Activated effector memory CD4-positive, alpha-beta T cell treated with anti-CD3 and anti-CD28 coated beads, Interleukin-2, amount 50 U/mL, for 16 hours (primary cell): ENCODE measurements at regions not wholly inside any gene's neighbourhood (a gene's known extent, or its start where the extent isn't known, plus 50 kb on each side); places are given as distances from the start of the nearest gene placed in this dataset.

Experiments used
- DNase-seq: peaks from one replicate; pipeline ENCODE4 v3.0.0-alpha.2; 2020

- DNase-seq = no peak
These were observed 435.7 kb upstream of the CADM1 start for GRCh38 chr11:115939731-115940421.

DNA sequence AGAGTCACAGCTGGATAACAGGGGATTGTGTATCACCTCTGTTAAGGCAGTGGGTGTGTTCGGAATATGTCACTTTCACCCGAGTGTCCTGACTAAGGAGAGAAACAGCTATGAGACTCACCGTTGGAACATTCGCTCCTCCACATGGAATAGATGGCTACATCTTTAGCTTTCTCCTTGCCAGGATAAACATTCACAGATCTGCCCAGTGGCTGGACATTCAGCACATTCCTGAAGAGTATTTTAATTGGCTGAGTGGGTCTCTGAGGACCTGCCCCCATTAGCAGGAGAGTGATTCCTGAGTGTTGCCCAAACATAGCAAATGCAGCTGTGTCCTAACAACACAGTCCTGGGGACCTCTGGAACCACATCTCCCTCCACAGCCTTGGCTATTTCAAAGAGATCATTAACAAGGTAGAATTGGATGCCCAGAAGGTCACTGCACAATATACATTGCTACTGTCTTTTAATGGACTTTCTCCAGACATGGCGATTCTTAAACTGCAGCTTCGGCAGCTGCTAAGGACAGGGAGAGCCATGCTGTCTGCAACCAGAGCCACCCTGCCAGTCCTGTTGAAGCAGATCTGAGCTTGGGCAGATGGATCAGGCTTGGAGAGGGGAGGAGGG is 435.0 kb upstream of the CADM1 start:
- DNase-seq = no peak

- no peak for DNase-seq
These were observed 429.3 kb upstream of the CADM1 start for GRCh38 chr11:115933564-115933963.

GRCh38 chr11:115931548-115932083 is 427.4 kb upstream of the CADM1 start:
- DNase-seq = no peak

DNA sequence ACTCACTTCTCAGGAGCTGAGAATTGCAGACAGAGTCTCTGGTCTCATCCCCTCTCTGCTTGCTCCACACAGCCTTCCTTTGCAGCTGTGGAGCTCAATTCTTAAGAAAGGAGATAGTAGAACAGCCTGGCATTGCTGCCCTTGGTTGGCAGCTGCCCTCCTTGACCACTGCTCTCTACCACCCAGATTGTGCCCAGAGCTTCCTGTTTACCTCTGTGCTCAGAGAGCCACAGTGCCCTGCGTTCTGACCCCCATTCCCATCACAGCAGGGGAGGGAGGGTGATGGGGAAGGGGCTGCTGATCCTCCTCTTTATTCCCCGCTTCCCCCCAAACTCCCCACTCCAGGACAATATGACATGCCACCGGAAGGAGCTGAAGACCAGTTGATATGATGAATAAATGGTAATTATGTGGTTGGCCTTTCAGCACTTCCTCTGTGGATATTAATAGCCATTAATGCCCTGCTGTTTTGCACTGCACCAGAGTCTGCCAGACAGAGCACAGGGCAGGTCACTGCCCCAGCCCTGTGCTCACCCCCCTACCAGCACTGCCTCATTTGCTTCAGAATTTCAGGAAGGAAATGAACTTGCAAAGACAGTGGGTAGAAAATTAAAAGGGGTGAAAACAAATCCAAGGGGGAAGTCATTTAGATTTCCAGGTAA is 426.8 kb upstream of the CADM1 start:
- DNase-seq = no peak

- DNase-seq = no peak
These were observed 426.1 kb upstream of the CADM1 start for GRCh38 chr11:115930291-115930690.

- no peak for DNase-seq
These were observed 425.5 kb upstream of the CADM1 start for GRCh38 chr11:115929618-115930129.

DNA sequence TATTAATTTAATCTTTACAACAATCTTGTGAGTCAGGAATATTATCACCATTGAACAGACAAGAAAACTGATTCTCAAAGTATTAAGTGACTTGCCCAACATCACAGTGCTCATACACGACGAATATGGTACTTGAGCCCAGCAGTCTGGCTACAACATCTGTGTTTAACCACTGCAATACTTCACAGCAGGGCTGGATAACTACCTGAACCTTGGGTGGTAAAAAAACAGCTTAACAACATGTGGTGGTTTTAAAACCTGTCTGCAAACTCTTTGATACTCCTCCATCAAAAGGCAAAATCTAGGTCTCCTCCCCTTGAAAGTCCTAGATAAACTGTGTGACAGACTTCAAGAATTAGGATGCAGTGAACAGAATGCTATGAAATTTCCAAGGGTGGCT is 424.6 kb upstream of the CADM1 start:
- DNase-seq = no peak

DNA sequence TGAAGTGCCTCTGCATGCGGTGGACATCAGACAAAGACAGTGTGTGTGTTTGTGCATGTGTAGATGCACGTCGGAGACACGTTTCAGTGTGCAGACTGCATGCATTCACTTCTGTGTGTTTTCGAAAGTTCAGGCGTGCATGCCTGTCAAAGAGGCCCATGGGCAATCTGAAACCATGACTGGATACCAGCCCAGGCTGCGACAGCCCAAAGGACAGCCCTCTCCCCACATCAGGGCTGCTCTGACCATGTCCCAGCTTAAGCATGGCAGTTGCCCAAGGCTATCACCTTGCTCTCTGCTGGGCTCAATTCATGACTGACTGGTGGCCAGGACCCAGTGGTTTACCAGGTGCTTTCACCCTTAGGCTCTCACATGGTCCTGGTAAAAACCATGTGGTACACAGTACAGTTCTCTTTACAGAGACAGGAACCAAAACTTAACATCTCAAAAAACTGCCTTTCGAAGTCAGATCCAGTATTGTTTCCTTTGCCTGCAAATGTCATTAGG is 423.7 kb upstream of the CADM1 start:
- no peak for DNase-seq

- DNase-seq = no peak
These were observed 422.4 kb upstream of the CADM1 start for GRCh38 chr11:115926601-115927000.

DNA sequence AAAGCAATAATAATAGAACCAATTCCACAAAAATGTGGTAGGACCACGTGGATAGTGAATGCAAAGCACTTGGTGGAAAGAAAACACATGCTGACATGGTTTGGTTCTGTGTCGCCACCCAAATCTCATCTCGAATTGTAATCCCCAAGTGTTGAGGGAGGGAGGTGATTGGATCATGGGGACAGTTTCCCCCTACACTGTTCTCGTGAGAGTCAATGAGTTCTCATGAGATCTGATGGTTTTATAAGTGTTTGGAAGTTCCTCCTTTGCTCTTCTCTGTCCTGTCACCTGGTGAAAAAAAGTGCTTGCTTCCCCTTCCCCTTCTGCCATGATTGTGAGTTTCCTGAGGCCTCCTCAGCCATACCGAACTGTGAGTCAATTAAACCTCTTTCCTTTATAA is 421.9 kb upstream of the CADM1 start:
- DNase-seq = no peak

- DNase-seq = no peak
These were observed 421.4 kb upstream of the CADM1 start for GRCh38 chr11:115925568-115926090.

- no peak for DNase-seq
These were observed 420.7 kb upstream of the CADM1 start for GRCh38 chr11:115924744-115925567.

DNA sequence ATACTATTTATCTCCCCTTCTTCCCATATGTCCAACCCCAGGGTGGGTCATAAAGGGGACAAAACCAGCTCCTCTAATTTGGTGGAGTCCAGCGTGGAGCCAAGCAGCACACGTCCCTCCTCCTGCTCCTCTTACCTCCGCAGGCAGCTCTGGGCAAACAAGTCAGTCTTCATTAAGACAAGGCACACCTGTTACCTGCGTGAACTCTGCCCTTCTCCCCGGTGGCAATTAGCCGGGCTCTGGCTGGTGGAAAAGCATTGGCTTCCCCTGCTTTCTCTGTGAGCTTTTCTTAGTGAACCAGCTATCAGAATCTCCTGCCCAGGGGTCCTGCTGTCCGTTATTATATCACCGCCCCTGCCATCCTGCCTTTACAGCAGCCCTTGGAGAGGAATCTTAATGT is 418.7 kb upstream of the CADM1 start:
- no peak for DNase-seq

DNA sequence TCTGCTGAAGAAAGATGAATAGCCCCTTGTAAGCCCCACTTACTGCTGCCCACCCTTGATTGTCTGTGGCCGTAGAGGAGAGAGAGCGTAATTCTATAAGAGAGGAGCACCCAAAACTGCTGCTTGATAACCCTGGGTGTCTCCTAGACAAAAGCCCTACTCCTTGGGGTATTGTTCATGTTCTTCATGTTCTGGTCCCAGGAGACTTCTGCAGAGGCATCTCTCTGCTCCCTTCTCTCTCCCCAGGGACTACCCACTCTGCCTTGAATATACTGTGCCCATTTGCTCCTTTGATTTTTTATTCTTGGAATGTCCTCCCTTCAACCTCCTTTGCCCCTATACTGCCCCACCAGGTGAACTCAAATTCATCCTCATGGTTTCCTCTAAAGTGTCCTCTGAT is 417.8 kb upstream of the CADM1 start:
- no peak for DNase-seq

DNA sequence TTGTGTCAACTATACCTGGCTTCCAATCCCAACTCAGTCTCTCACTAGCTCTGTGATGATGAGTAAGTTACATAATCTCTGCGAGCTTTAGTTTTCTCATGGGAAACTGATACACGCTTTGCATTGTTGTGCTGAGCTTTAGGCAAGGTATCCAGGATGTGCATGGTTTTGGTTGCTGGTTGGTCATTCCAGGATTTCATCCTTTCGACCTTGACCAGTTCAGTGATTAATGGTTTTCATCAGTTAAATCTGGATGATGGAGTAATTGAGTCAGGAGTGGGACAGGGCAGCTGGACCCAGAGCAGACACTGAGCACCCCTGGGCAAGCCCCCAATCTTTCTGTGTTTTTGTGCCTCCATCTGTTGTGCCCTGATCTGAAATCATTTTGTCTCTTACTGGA is 417.3 kb upstream of the CADM1 start:
- no peak for DNase-seq

DNA sequence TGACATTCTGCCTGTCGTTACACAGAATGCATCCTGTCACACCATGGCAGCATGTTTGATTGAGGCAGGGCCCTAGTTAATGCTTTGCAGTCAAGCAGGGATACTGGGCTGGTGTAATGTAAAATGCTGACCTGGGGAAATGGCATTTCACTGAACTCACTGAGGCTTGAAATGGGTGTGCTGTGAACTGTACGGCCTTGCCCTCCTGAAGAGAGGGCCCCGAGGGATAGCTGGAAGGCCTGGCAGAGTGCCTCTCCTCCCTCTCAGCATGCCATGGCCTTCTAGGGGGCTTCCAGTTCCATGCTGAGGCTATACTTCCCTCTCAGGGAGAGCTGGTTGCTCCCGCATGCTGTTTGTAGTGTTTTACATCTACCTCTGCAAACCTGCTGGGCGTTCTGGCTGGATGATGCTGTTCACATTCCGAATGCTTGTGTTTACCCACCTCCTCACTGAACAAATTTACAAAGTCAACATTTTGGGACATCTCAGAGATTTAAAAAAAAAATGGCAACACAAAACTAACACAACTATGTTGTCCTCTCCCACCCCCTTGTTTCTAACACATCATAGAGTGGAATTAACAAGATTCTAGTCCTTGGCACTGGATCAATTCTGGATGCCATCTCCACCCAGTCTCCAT is 416.7 kb upstream of the CADM1 start:
- no peak for DNase-seq

GRCh38 chr11:115920092-115920461 is 415.9 kb upstream of the CADM1 start:
- no peak for DNase-seq

DNA sequence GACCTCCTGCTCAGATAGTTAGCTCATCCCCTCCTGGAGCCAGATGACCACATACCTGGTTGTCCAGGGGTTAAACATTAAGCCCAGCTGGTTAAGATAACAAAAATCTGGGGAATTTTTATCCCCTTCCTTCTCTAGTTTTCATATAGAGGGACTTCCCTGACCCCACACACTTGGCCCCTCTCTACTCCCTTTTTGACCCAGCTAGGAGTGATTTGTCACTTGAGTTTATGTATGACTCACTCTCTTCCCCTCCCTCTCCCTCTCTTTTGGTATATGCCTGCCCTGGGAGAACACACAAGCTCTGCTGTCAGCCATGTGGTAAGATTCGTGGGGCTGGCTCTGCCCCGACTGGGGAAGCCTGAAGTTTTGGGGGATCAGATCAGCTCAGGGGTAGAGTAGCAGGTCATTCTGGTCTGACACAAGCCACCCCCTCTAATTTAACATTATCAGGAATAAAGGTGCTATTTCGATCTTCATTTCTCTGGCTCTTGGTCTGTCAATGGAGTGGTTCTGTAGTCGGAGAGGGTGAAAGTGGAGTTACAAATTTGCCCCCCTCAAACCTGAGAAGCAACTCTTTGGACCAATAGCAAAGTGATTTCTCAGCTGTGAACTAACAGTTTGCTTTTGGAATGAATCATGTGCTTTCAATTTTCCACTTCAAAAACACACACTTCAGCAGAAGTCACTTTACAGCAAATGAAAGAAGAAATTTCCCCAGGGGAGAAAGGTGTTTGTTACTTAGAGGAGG is 415.3 kb upstream of the CADM1 start:
- no peak for DNase-seq

DNA sequence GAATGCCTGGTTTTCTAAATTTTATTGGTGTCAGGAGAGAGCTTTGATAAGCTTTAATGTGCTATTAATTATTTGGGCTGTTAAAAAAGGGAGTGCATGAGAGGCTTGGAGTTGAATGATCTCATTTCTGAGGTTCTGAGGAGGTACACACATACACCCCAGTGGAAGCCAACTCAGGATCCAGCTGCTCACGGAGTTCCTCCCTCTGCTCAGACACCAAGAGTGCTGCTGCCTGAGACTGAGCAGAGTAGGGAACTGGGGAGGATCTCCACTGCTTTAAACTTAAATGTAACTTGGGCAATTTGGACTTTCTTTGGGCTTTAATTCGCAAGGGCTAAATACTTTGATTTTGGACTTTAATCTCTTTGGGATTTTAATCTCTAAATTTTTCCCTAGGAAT is 414.4 kb upstream of the CADM1 start:
- no peak for DNase-seq

DNA sequence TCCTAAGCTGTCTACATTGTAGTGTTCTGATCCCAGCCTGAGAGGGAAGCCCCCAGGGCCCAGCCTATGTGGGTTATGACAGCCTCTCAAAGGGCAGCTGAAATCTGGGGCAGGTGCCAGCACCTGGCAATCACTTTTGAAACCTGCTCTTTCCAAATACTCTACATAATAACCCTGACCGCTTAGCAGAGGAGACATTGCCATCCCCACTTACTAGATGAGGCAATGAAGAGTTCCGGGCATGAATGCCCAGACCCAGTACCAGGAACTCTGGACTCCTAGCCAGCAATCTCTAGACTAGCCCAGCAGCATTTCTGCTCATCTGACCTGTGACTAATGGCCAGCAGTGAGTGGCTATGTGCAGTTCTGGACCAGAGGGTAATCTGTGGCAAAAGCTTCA is 412.4 kb upstream of the CADM1 start:
- DNase-seq = no peak
